AG04449 (cell line): ENCODE measurements at regions not wholly inside any gene's neighbourhood (a gene's known extent, or its start where the extent isn't known, plus 50 kb on each side); places are given as distances from the start of the nearest gene placed in this dataset.

Source experiments
- CTCF ChIA-PET: fragments of 350-600 bp; formaldehyde crosslinking; extraction: SDS; loops from one replicate; lab custom pipeline; 2021; ENCODE audit warnings: antibody characterized with exemption; lab: Yijun Ruan, JAX
- POLR2A ChIA-PET: fragments of 400-600, 350-600 bp; formaldehyde crosslinking; extraction: SDS; loops from one replicate; lab custom pipeline; 2020; ENCODE audit warnings: antibody characterized with exemption, inconsistent platforms; lab: Yijun Ruan, JAX
- DNase-seq: peaks from one replicate; pipeline ENCODE4 v3.0.0-alpha.2; 2010; ENCODE audit warnings: low read depth, low spot score
- H3K4me3 ChIP-seq: 2 replicates; pipeline ENCODE4 v1.5.1; 2011; ENCODE audit warnings: low read depth, mild to moderate bottlenecking, control low read depth, low read length
- TF ChIP-seq, protein P1 (sequence below): IDR thresholded peaks from one replicate; pipeline ENCODE4 v1.5.1; 2011; ENCODE audit warnings: mild to moderate bottlenecking, moderate library complexity, low read length, control low read depth, inconsistent platforms; ENCODE audit not compliant: insufficient read depth; ENCODE audit errors: missing control alignments

DNA sequence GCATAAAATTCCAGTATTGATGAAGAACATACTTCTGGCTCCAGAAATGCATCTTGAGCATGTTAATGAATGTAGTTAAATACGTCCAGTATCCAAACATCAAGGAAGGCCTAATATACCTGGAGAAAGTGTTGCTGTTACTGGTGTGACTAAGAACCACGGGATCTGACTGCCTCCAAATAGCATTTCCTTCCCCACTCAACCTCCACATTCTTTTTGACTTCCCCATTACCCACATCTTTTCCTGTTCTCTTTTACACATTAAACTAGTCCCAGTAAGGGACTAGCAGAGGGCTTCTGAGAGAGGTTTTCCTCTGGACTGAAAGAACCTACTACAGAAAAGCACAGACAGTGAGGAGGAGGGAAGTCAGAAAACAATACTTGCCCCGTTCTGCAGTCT lies 482.8 kb upstream of the HTR2C start:
- no peak for DNase-seq
- no peak overlapping the region for H3K4me3 ChIP-seq
- ChIA-PET CTCF (no interaction called here), POLR2A (no interaction called here)
- TF ChIP-seq, protein P1, sequence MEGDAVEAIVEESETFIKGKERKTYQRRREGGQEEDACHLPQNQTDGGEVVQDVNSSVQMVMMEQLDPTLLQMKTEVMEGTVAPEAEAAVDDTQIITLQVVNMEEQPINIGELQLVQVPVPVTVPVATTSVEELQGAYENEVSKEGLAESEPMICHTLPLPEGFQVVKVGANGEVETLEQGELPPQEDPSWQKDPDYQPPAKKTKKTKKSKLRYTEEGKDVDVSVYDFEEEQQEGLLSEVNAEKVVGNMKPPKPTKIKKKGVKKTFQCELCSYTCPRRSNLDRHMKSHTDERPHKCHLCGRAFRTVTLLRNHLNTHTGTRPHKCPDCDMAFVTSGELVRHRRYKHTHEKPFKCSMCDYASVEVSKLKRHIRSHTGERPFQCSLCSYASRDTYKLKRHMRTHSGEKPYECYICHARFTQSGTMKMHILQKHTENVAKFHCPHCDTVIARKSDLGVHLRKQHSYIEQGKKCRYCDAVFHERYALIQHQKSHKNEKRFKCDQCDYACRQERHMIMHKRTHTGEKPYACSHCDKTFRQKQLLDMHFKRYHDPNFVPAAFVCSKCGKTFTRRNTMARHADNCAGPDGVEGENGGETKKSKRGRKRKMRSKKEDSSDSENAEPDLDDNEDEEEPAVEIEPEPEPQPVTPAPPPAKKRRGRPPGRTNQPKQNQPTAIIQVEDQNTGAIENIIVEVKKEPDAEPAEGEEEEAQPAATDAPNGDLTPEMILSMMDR = no peak

DNA sequence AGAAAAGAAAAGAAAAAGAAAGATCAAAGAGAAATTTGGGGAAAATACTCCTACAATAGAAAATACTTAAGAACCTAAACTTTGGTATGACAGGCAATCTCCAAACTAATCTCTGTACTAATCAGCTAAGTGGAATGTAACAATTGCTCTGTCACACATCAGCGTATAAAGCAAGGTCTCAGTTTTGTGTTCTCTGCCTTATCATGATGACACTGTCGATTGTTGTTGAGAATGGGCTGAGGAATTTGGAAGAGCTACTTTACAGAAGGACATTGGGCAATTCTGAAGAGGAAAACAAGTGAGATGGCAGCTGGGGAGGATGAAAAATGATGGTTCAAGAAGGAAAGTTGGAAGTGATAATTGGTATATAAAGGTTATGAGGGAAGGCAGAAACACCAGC lies 486.0 kb upstream of the HTR2C start:
- ChIA-PET POLR2A (no interaction called here), CTCF (no interaction called here)

DNA sequence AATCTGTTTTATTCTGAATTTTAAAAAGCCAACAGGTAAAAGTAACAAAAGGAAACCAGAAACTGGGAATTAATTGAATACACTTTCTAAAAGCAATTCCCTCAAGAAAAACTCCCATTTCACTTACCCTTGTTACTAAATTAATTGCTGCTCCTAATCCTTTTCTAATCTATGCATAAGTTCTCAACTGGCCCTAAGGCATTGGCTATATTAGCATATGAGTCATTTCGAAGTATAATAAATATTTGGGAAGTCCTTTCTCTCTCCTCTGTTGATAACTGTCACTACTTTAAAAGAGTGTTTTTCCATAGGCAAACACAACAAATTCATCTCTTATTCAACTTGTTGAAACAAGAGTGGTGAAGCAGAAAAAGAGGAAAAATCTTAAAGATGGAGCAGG lies 486.5 kb upstream of the HTR2C start:
- CTCF ChIA-PET = no interaction called here
- H3K4me3 ChIP-seq = no peak overlapping the region
- no peak for DNase-seq
- TF ChIP-seq, protein P1 = no peak
- POLR2A ChIA-PET = no interaction called here

More for the DNA sequence above, 486.0 kb upstream of the HTR2C start:
- no peak overlapping the region for H3K4me3 ChIP-seq
- TF ChIP-seq, protein P1 = no peak
- no peak for DNase-seq

DNA sequence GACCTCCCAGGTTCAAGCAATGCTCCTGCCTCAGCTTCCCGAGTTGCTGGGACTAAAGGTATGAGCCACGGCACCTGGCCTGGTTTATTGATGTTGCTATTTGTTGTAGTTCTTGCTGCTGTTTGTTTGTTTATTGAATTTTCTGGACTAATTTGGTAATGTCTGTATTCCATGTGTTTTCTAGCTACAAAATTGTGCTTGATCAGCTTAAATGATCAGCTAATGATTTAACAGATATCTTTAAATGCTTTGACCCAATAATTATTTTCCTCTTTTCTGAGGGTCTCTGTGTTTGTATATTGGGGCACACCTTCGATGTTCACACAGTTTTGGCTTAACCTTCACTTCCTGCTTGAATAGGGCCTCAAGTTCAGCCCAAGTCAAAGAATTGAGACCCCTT lies 488.1 kb upstream of the HTR2C start:
- POLR2A ChIA-PET = no interaction called here

DNA sequence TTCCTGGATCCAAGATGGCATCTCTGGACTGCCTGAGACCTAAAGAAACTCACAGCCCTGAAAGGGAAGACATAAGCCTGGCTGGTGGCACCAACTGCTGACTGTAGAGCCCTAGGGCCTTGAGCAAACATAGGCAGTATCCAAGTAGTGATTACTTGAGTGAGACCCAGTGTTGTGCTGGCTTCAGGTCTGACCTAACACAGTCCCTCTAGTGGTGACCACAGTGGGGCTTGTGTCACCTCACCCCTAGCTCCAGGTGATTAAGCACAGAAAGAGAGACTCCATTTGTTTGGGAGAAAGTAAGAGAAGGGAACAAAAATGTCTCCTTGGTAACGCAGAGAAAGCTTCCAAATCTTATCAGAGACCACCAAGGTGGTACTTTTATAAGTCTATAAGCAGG lies 496.3 kb upstream of the HTR2C start:
- TF ChIP-seq, protein P1 = no peak
- ChIA-PET POLR2A (no interaction called here), CTCF (no interaction called here)
- no peak for DNase-seq
- no peak overlapping the region for H3K4me3 ChIP-seq

More for the DNA sequence above, 488.1 kb upstream of the HTR2C start:
- CTCF ChIA-PET = no interaction called here
- H3K4me3 ChIP-seq = no peak overlapping the region
- no peak for DNase-seq
- TF ChIP-seq, protein P1 = no peak

DNA sequence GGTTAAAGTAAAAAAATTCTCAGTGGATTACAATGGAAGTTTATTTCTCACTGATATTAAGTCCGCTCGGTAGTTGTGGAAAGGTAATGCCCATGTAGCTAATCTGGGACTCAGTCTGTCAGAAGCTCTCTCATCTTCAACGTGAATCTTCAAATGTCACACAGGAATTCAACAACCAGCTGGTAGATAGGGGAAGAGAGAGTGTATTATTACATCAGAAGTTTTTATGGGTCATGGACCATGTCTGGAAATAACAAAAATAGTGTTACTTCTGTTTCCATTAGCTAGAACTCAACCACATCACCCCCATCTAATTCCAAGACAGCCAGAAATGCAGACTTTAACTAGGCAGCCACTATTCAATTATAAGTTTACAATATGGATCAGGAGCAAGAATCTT lies 506.1 kb upstream of the HTR2C start:
- TF ChIP-seq, protein P1 = no peak
- H3K4me3 ChIP-seq = no peak overlapping the region
- POLR2A ChIA-PET = no interaction called here
- CTCF ChIA-PET = no interaction called here
- DNase-seq = no peak
